Hepatocyte (in vitro differentiated cells): ENCODE measurements at regions not wholly inside any gene's neighbourhood (a gene's known extent, or its start where the extent isn't known, plus 50 kb on each side); places are given as distances from the start of the nearest gene placed in this dataset.

Experiments used
- EZH2 ChIP-seq: fragments of 200-600 bp; sonication (generic); IDR thresholded peaks from 2 replicates; pipeline ENCODE4 v1.6.1; 2016; ENCODE audit warnings: antibody characterized with exemption, mild to moderate bottlenecking, borderline replicate concordance
- TF ChIP-seq, protein P1 (sequence below): fragments of 200-600 bp; sonication (generic); IDR thresholded peaks from 2 replicates; pipeline ENCODE4 v1.5.1; 2016; ENCODE audit warnings: antibody characterized with exemption, mild to moderate bottlenecking; ENCODE audit not compliant: poor library complexity

DNA sequence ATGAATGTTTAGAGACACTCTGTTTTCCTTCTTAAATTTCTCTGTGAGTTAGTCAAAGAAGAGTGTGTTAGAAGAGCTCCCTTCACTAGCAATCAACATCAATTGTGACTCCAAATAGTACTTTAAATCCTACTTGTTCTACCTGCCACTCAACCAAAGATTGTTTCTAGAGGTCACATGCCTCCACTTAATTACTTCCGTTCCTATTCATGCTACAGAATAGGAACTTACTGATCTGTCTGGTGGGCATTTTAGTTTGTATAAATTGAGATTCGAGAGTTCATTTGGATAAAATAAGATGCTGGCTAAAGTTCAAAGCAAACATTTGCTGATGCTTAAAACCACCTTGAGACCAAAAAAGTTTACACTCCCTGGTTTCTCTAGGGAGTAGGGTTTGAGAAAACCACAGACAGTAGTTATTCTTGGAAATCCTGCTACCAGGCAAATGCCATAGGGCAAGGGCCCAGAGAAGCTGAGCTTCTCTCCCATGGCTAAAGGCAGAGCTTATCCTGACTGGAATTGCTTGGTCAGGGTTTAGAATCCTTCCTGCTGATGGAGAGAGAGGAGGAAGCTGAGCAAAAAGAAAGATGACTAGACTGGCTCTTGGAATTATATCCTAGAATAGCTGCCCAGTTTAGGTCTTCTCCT, 389.6 kb upstream of the ATP2B1 start:
- TF ChIP-seq, protein P1, sequence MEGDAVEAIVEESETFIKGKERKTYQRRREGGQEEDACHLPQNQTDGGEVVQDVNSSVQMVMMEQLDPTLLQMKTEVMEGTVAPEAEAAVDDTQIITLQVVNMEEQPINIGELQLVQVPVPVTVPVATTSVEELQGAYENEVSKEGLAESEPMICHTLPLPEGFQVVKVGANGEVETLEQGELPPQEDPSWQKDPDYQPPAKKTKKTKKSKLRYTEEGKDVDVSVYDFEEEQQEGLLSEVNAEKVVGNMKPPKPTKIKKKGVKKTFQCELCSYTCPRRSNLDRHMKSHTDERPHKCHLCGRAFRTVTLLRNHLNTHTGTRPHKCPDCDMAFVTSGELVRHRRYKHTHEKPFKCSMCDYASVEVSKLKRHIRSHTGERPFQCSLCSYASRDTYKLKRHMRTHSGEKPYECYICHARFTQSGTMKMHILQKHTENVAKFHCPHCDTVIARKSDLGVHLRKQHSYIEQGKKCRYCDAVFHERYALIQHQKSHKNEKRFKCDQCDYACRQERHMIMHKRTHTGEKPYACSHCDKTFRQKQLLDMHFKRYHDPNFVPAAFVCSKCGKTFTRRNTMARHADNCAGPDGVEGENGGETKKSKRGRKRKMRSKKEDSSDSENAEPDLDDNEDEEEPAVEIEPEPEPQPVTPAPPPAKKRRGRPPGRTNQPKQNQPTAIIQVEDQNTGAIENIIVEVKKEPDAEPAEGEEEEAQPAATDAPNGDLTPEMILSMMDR = no peak
- TF ChIP-seq EZH2 = no peak
